SK-N-SH treated with all-trans-retinoic acid at 6 μM for 48 hours (cell line): ENCODE measurements at regions not wholly inside any gene's neighbourhood (a gene's known extent, or its start where the extent isn't known, plus 50 kb on each side); places are given as distances from the start of the nearest gene placed in this dataset.

Experiments
- ATAC-seq: fragments of 200-7000 bp; cut with Tn5 transposase; 3 replicates; pipeline ENCODE4 v1.9.1; 2020; ENCODE audit warnings: mild to moderate bottlenecking, moderate library complexity
- ARNTL ChIP-seq: fragments of 450-650 bp; formaldehyde crosslinking; IDR thresholded peaks from 2 replicates; pipeline ENCODE4 v1.5.0; 2020; ENCODE audit warnings: low read depth, mild to moderate bottlenecking, moderate library complexity, borderline replicate concordance
- BACH2 ChIP-seq: fragments of 250-450 bp; sonication (Bioruptor Pico); IDR thresholded peaks from 2 replicates; pipeline ENCODE4 v1.9.0; 2021; ENCODE audit warnings: mild to moderate bottlenecking, borderline replicate concordance
- CREB5 ChIP-seq: fragments of 250-450 bp; sonication (Bioruptor Pico); IDR thresholded peaks from 2 replicates; pipeline ENCODE4 v1.5.1; 2020; ENCODE audit warnings: low read depth, mild to moderate bottlenecking, moderate library complexity
- CSDC2 ChIP-seq: fragments of 250-450 bp; sonication (Bioruptor Pico); IDR thresholded peaks from 2 replicates; pipeline ENCODE4 v1.5.0; 2020; ENCODE audit warnings: mild to moderate bottlenecking, moderate library complexity
- CSRNP3 ChIP-seq: fragments of 250-450 bp; sonication (Bioruptor Pico); IDR thresholded peaks from 2 replicates; pipeline ENCODE4 v1.5.1; 2021; ENCODE audit warnings: mild to moderate bottlenecking, moderate library complexity
- ESRRG ChIP-seq: fragments of 250-450 bp; sonication (Bioruptor Pico); IDR thresholded peaks from 2 replicates; pipeline ENCODE4 v1.6.1; 2021; ENCODE audit warnings: mild to moderate bottlenecking
- GLIS3 ChIP-seq: fragments of 250-450 bp; sonication (Bioruptor Pico); IDR thresholded peaks from 2 replicates; pipeline ENCODE4 v1.5.0; 2020; ENCODE audit warnings: mild to moderate bottlenecking, moderate library complexity
- ISL1 ChIP-seq: fragments of 250-450 bp; sonication (Bioruptor Pico); IDR thresholded peaks from 2 replicates; pipeline ENCODE4 v2.1.2; 2022; ENCODE audit warnings: mild to moderate bottlenecking, moderate library complexity
- OSR1 ChIP-seq: fragments of 250-450 bp; sonication (Bioruptor Pico); IDR thresholded peaks from 2 replicates; pipeline ENCODE4 v1.8.0; 2022; ENCODE audit warnings: moderate library complexity, mild to moderate bottlenecking, inconsistent platforms
- POU6F1 ChIP-seq: fragments of 250-450 bp; sonication (Bioruptor Pico); IDR thresholded peaks from 2 replicates; pipeline ENCODE4 v1.8.0; 2021; ENCODE audit warnings: low read depth, mild to moderate bottlenecking, moderate library complexity, borderline replicate concordance
- PPARA ChIP-seq: fragments of 250-450 bp; sonication (Bioruptor Pico); IDR thresholded peaks from 2 replicates; pipeline ENCODE4 v1.5.0; 2020; ENCODE audit warnings: mild to moderate bottlenecking, borderline replicate concordance
- RARB ChIP-seq: fragments of 250-450 bp; sonication (Bioruptor Pico); IDR thresholded peaks from 2 replicates; pipeline ENCODE4 v1.8.0; 2021; ENCODE audit warnings: mild to moderate bottlenecking, moderate library complexity
- SNAI2 ChIP-seq: fragments of 250-450 bp; sonication (Bioruptor Pico); IDR thresholded peaks from 2 replicates; pipeline ENCODE4 v1.5.0; 2020; ENCODE audit warnings: mild to moderate bottlenecking, moderate library complexity
- TCF4 ChIP-seq: fragments of 250-450 bp; sonication (Bioruptor Pico); IDR thresholded peaks from 2 replicates; pipeline ENCODE4 v1.8.0; 2021; ENCODE audit warnings: mild to moderate bottlenecking, moderate library complexity, borderline replicate concordance
- TOX ChIP-seq: fragments of 250-450 bp; sonication (Bioruptor Pico); IDR thresholded peaks from 2 replicates; pipeline ENCODE4 v1.8.0; 2021; ENCODE audit warnings: mild to moderate bottlenecking, moderate library complexity, borderline replicate concordance
- TSHZ2 ChIP-seq: fragments of 250-450 bp; sonication (Bioruptor Pico); IDR thresholded peaks from 2 replicates; pipeline ENCODE4 v1.5.0; 2020; ENCODE audit warnings: mild to moderate bottlenecking, moderate library complexity
- ZC3H10 ChIP-seq: fragments of 250-450 bp; sonication (Bioruptor Pico); IDR thresholded peaks from 2 replicates; pipeline ENCODE4 v1.5.1; 2021; ENCODE audit warnings: mild to moderate bottlenecking, moderate library complexity
- ZFP3 ChIP-seq: fragments of 250-450 bp; sonication (Bioruptor Pico); IDR thresholded peaks from 2 replicates; pipeline ENCODE4 v1.5.0; 2020; ENCODE audit warnings: mild to moderate bottlenecking, moderate library complexity
- ZFP30 ChIP-seq: fragments of 450-650 bp; formaldehyde crosslinking; IDR thresholded peaks from 2 replicates; pipeline ENCODE4 v1.5.0; 2022; ENCODE audit warnings: mild to moderate bottlenecking, moderate library complexity
- ZNF565 ChIP-seq: fragments of 450-650 bp; formaldehyde crosslinking; conservative IDR thresholded peaks from 2 replicates; pipeline ENCODE4 v1.5.0; 2020; ENCODE audit warnings: low read depth, mild to moderate bottlenecking, moderate library complexity
- ZNF70 ChIP-seq: fragments of 450-650 bp; formaldehyde crosslinking; IDR thresholded peaks from 2 replicates; pipeline ENCODE4 v1.5.0; 2020; ENCODE audit warnings: mild to moderate bottlenecking, moderate library complexity
- ZNF8 ChIP-seq: fragments of 450-650 bp; formaldehyde crosslinking; IDR thresholded peaks from 2 replicates; pipeline ENCODE4 v1.5.0; 2020; ENCODE audit warnings: mild to moderate bottlenecking, moderate library complexity

- no peak for ATAC-seq
- TF ChIP-seq SNAI2 (CRISPR knock-in tag) (no peak), ZNF565 (CRISPR knock-in tag) (no peak), GLIS3 (CRISPR knock-in tag) (no peak), ZC3H10 (CRISPR knock-in tag) (no peak), BACH2 (CRISPR knock-in tag) (no peak), RARB (CRISPR knock-in tag) (no peak), CSDC2 (CRISPR knock-in tag) (no peak), ZFP3 (no peak), TOX (CRISPR knock-in tag) (no peak), ZFP30 (no peak), OSR1 (CRISPR knock-in tag) (no peak), ESRRG (CRISPR knock-in tag) (no peak), ARNTL (CRISPR knock-in tag) (no peak), ZNF8 (no peak), TCF4 (CRISPR knock-in tag) (no peak)
These were observed 105.0 kb upstream of the CTNNB1 start for GRCh38 chr3:41094351-41094750.

GRCh38 chr3:41095702-41096101, 103.6 kb upstream of the CTNNB1 start:
- ATAC-seq: no peak
- TF ChIP-seq SNAI2 (CRISPR knock-in tag) (no peak), TOX (CRISPR knock-in tag) (no peak), CSRNP3 (CRISPR knock-in tag) (no peak)
- TF ChIP-seq, all 23 proteins: peak for 0

- no peak for ATAC-seq
- no peak for TF ChIP-seq POU6F1 (CRISPR knock-in tag)
- TF ChIP-seq SNAI2 (CRISPR knock-in tag): no peak
- no peak for TF ChIP-seq RARB (CRISPR knock-in tag)
- no peak for TF ChIP-seq CSDC2 (CRISPR knock-in tag)
- no peak for TF ChIP-seq ISL1
- TF ChIP-seq OSR1 (CRISPR knock-in tag): no peak
- no peak for TF ChIP-seq TCF4 (CRISPR knock-in tag)
- no peak for TF ChIP-seq ZC3H10 (CRISPR knock-in tag)
- no peak for TF ChIP-seq PPARA (CRISPR knock-in tag)
These were observed 101.3 kb upstream of the CTNNB1 start for GRCh38 chr3:41097896-41098496.

GRCh38 chr3:41101231-41101630, 98.1 kb upstream of the CTNNB1 start:
- ATAC-seq: no peak
- TF ChIP-seq ZNF70 (CRISPR knock-in tag) (no peak), TSHZ2 (CRISPR knock-in tag) (no peak), ESRRG (CRISPR knock-in tag) (no peak), GLIS3 (CRISPR knock-in tag) (no peak), RARB (CRISPR knock-in tag) (no peak), CREB5 (no peak), CSRNP3 (CRISPR knock-in tag) (no peak), ARNTL (CRISPR knock-in tag) (no peak), SNAI2 (CRISPR knock-in tag) (no peak), POU6F1 (CRISPR knock-in tag) (no peak), ISL1 (no peak), TOX (CRISPR knock-in tag) (no peak), TCF4 (CRISPR knock-in tag) (no peak), ZNF565 (CRISPR knock-in tag) (no peak), ZNF8 (no peak), OSR1 (CRISPR knock-in tag) (no peak), BACH2 (CRISPR knock-in tag) (no peak), PPARA (CRISPR knock-in tag) (no peak), CSDC2 (CRISPR knock-in tag) (no peak), ZFP30 (no peak)
- TF ChIP-seq, all 23 proteins: peak for 0
